HG03439 (cell line): ENCODE measurements at regions not wholly inside any gene's neighbourhood (a gene's known extent, or its start where the extent isn't known, plus 50 kb on each side); places are given as distances from the start of the nearest gene placed in this dataset.

Experiments
- ATAC-seq: cut with Tn5 transposase; IDR thresholded peaks from one replicate; pipeline ENCODE4 v1.9.1; 2021; ENCODE audit warnings: mild to moderate bottlenecking, moderate library complexity; ENCODE audit not compliant: unreplicated experiment

- ATAC-seq: no peak
These were observed 314.3 kb upstream of the RASGRP1 start for GRCh38 chr15:38878926-38879325.

- no peak for ATAC-seq
These were observed 315.4 kb upstream of the RASGRP1 start for GRCh38 chr15:38879909-38880471.

- ATAC-seq: no peak
These were observed 317.6 kb upstream of the RASGRP1 start for GRCh38 chr15:38882221-38882620.

GRCh38 chr15:38883987-38884386 is 319.4 kb upstream of the RASGRP1 start:
- ATAC-seq: no peak

GRCh38 chr15:38885001-38885400 is 320.4 kb upstream of the RASGRP1 start:
- no peak for ATAC-seq

- ATAC-seq: no peak
These were observed 320.9 kb upstream of the RASGRP1 start for GRCh38 chr15:38885471-38885952.

GRCh38 chr15:38886315-38887163 is 321.9 kb upstream of the RASGRP1 start:
- no peak for ATAC-seq

- no peak for ATAC-seq
These were observed 324.1 kb upstream of the RASGRP1 start for GRCh38 chr15:38888701-38889221.

GRCh38 chr15:38890194-38890593 is 325.6 kb upstream of the RASGRP1 start:
- ATAC-seq: no peak

- ATAC-seq: no peak
These were observed 329.3 kb upstream of the RASGRP1 start for GRCh38 chr15:38893925-38894242.

GRCh38 chr15:38894243-38894948 is 329.8 kb upstream of the RASGRP1 start:
- no peak for ATAC-seq

GRCh38 chr15:38895326-38896255 is 331.0 kb upstream of the RASGRP1 start:
- ATAC-seq: no peak

- ATAC-seq: no peak
These were observed 332.0 kb upstream of the RASGRP1 start for GRCh38 chr15:38896647-38897046.

- no peak for ATAC-seq
These were observed 332.9 kb upstream of the RASGRP1 start for GRCh38 chr15:38897551-38897950.

GRCh38 chr15:38898236-38898635 is 333.6 kb upstream of the RASGRP1 start:
- ATAC-seq: no peak

GRCh38 chr15:38899300-38899699 is 334.7 kb upstream of the RASGRP1 start:
- ATAC-seq: no peak

GRCh38 chr15:38904298-38904697 is 339.7 kb upstream of the RASGRP1 start:
- no peak for ATAC-seq

- no peak for ATAC-seq
These were observed 341.0 kb upstream of the RASGRP1 start for GRCh38 chr15:38905632-38906031.

GRCh38 chr15:38920966-38921365 is 356.4 kb upstream of the RASGRP1 start:
- no peak for ATAC-seq

- no peak for ATAC-seq
These were observed 356.9 kb upstream of the RASGRP1 start for GRCh38 chr15:38921471-38921870.

GRCh38 chr15:38928431-38928830 is 363.8 kb upstream of the RASGRP1 start:
- ATAC-seq: no peak
